ENCODE measurements at regions not wholly inside any gene's neighbourhood (a gene's known extent, or its start where the extent isn't known, plus 50 kb on each side); places are given as distances from the start of the nearest gene placed in this dataset.
"Not testable (repeated sequence)": the region's sequence is repeated elsewhere in the genome, so short reads cannot be mapped to it uniquely, and the experiment has no call there.

GRCh38 chr3:152102410-152102809 lies 166.3 kb upstream of the MBNL1 start:
- DNase-seq, result no peak

- no peak for DNase-seq
Measured at GRCh38 chr3:152103257-152103656, 165.5 kb upstream of the MBNL1 start.

GRCh38 chr3:152104847-152105415 lies 163.8 kb upstream of the MBNL1 start:
- no peak for DNase-seq

- DNase-seq, result no peak
Measured at GRCh38 chr3:152105446-152105845, 163.3 kb upstream of the MBNL1 start.

- no peak for DNase-seq
Measured at GRCh38 chr3:152109038-152109437, 159.7 kb upstream of the MBNL1 start.

- DNase-seq, result no peak
Measured at GRCh38 chr3:152113413-152113812, 155.3 kb upstream of the MBNL1 start.

GRCh38 chr3:152113992-152114651 lies 154.6 kb upstream of the MBNL1 start:
- DNase-seq, result no peak

GRCh38 chr3:152120601-152121269 lies 148.0 kb upstream of the MBNL1 start:
- no peak for DNase-seq

GRCh38 chr3:152121270-152121636 lies 147.5 kb upstream of the MBNL1 start:
- no peak for DNase-seq

GRCh38 chr3:152122851-152123250 lies 145.9 kb upstream of the MBNL1 start:
- DNase-seq, result no peak

- DNase-seq, result no peak
Measured at GRCh38 chr3:152123457-152123856, 145.3 kb upstream of the MBNL1 start.

- no peak for DNase-seq
Measured at GRCh38 chr3:152126260-152126659, 142.5 kb upstream of the MBNL1 start.

- DNase-seq, result no peak
Measured at GRCh38 chr3:152127058-152127457, 141.7 kb upstream of the MBNL1 start.

GRCh38 chr3:152128356-152128755 lies 140.4 kb upstream of the MBNL1 start:
- no peak for DNase-seq

GRCh38 chr3:152139651-152140050 lies 129.1 kb upstream of the MBNL1 start:
- DNase-seq, result no peak

- DNase-seq, result no peak
Measured at GRCh38 chr3:152146461-152146860, 122.3 kb upstream of the MBNL1 start.

- DNase-seq, result no peak
Measured at GRCh38 chr3:152147748-152148147, 121.0 kb upstream of the MBNL1 start.

GRCh38 chr3:152148579-152148978 lies 120.2 kb upstream of the MBNL1 start:
- no peak for DNase-seq

- DNase-seq, result no peak
Measured at GRCh38 chr3:152149832-152150231, 118.9 kb upstream of the MBNL1 start.

- DNase-seq, result no peak
Measured at GRCh38 chr3:152151216-152151876, 117.4 kb upstream of the MBNL1 start.

- DNase-seq, result not testable (repeated sequence)
Measured at GRCh38 chr3:152151877-152152765, 116.6 kb upstream of the MBNL1 start.

- DNase-seq, result not testable (repeated sequence)
Measured at GRCh38 chr3:152153115-152153514, 115.6 kb upstream of the MBNL1 start.

All from stimulated activated naive CD4-positive, alpha-beta T cell (primary cell).